GM12875 (cell line): ENCODE measurements at regions not wholly inside any gene's neighbourhood (a gene's known extent, or its start where the extent isn't known, plus 50 kb on each side); places are given as distances from the start of the nearest gene placed in this dataset.
"Not testable (repeated sequence)": the region's sequence is repeated elsewhere in the genome, so short reads cannot be mapped to it uniquely, and the experiment has no call there.

ENCODE experiments used
- H3K4me3 ChIP-seq: one replicate; pipeline ENCODE4 v1.5.1; 2011; ENCODE audit warnings: low read depth, low read length, control low read depth
- CTCF ChIP-seq: IDR thresholded peaks from 2 replicates; pipeline ENCODE4 v1.5.1; 2011; ENCODE audit warnings: low read depth, mild to moderate bottlenecking, control low read depth, inconsistent platforms, low read length, moderate library complexity, borderline replicate concordance; ENCODE audit not compliant: insufficient read depth

- TF ChIP-seq CTCF = no peak
Measured at GRCh38 chr17:65293584-65294180, 156.5 kb downstream of the RGS9 start.

GRCh38 chr17:65292430-65292829 lies 155.3 kb downstream of the RGS9 start:
- no peak for TF ChIP-seq CTCF
- H3K4me3 ChIP-seq = no peak overlapping the region

More at GRCh38 chr17:65293584-65294180, 156.5 kb downstream of the RGS9 start:
- no peak overlapping the region for H3K4me3 ChIP-seq

- not testable (repeated sequence) for H3K4me3 ChIP-seq
Measured at GRCh38 chr17:65291301-65291700, 154.1 kb downstream of the RGS9 start.

GRCh38 chr17:65290616-65291015 lies 153.4 kb downstream of the RGS9 start:
- no peak overlapping the region for H3K4me3 ChIP-seq
- no peak for TF ChIP-seq CTCF

- TF ChIP-seq CTCF = no peak
- H3K4me3 ChIP-seq = no peak overlapping the region
Measured at GRCh38 chr17:65290056-65290455, 152.9 kb downstream of the RGS9 start.

- H3K4me3 ChIP-seq = no peak overlapping the region
- TF ChIP-seq CTCF = no peak
Measured at GRCh38 chr17:65287040-65287439, 149.9 kb downstream of the RGS9 start.

GRCh38 chr17:65283704-65284103 lies 146.5 kb downstream of the RGS9 start:
- no peak overlapping the region for H3K4me3 ChIP-seq
- no peak for TF ChIP-seq CTCF

- H3K4me3 ChIP-seq = no peak overlapping the region
- TF ChIP-seq CTCF = no peak
Measured at GRCh38 chr17:65279456-65279855, 142.3 kb downstream of the RGS9 start.
